Prostate gland (tissue), 2 donors: ENCODE measurements at regions not wholly inside any gene's neighbourhood (a gene's known extent, or its start where the extent isn't known, plus 50 kb on each side); places are given as distances from the start of the nearest gene placed in this dataset.

Experiments
- DNase-seq: peaks from one replicate; pipeline ENCODE4 v3.0.0-alpha.2; 2019; ENCODE audit warnings: low spot score
- H3K27ac ChIP-seq, 2 donors: fragments of 200-600 bp; sonication (generic); 2 replicates each; pipeline ENCODE4 v1.5.1; 2017 to 2019
- H3K27me3 ChIP-seq: fragments of 200-600 bp; sonication (generic); replicated peaks from 2 replicates; pipeline ENCODE4 v1.5.1; 2019; ENCODE audit not compliant: insufficient read depth
- H3K36me3 ChIP-seq, 2 donors: fragments of 200-600 bp; sonication (generic); 1 replicate in 1 of 2; 2 replicates in 1 of 2; pipeline versions ENCODE4 v1.5.1 to v1.8.1; 2017 to 2019
- H3K4me1 ChIP-seq: fragments of 200-600 bp; sonication (generic); replicated peaks from 2 replicates; pipeline ENCODE4 v1.5.1; 2019
- H3K4me3 ChIP-seq, 2 donors: fragments of 200-600 bp; sonication (generic); 2 replicates each; pipeline ENCODE4 v1.5.1; 2017 to 2019
- H3K9me3 ChIP-seq: fragments of 200-600 bp; sonication (generic); 2 replicates; pipeline ENCODE4 v1.5.1; 2017
- POLR2A ChIP-seq: fragments of 450-650 bp; IDR thresholded peaks from one replicate; pipeline ENCODE4 v1.6.1; 2016; ENCODE audit warnings: antibody characterized with exemption, mild to moderate bottlenecking
- POLR2AphosphoS5 ChIP-seq: sonication (generic); formaldehyde crosslinking; IDR thresholded peaks from one replicate; pipeline ENCODE4 v1.6.1; 2017; ENCODE audit warnings: antibody characterized with exemption
- WGBS: methylation state at CpG from one replicate; pipeline ENCODE4 v1.1.5; 2018; 5-methylcytosine and 5-hydroxymethylcytosine counted together
- intact Hi-C: fragments of 100-400 bp; cut with DNase I; formaldehyde crosslinking; loops from one replicate; pipeline ENCODE4 v1.14.2; 2022
- TF ChIP-seq, protein P1 (sequence below), 4 experiments: fragments of 200-600 bp in 2 of 4; fragments of 450-650 bp in 2 of 4; sonication (generic) in 2 of 4; IDR thresholded peaks; 1 replicate in 3 of 4; 2 replicates in 1 of 4; pipeline ENCODE4 v1.5.1; 2016 to 2019; ENCODE audit warnings: antibody characterized with exemption in 4 of 4, mild to moderate bottlenecking in 2 of 4, moderate library complexity in 2 of 4

DNA sequence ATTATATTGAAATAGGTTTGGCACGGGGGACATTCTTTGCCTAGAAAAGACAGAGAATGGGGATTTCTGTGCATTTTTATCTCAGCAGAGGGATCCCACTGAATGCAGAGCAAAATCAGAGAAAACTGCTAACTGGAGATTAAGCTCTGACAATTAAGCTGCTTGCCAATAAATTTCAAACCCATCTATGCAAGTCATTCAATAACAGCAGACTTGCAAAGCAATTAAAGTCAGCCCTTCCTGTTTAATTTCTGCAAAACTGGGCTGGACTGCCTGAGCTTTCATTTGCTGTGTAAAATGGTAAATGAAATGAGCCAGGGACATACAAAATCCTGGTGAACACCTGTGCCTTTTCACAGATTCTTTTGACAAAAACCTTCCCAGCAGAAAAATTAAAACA, 1273.9 kb upstream of the CNTN5 start:
- Histone ChIP-seq H3K36me3 (no peaks in the 10 kb centered on the region), H3K4me1 (no peaks in the 10 kb centered on the region), H3K27me3 (no peaks in the 10 kb centered on the region), H3K9me3 (no peaks in the 10 kb centered on the region), H3K27ac (no peak overlapping the region), H3K4me3 (no peak overlapping the region)
- intact Hi-C loops, result no loop called here
- WGBS, result 9% methylated on average over 1 of the region's 1 CpG
- no peak for DNase-seq
- TF ChIP-seq POLR2A (no peak), POLR2AphosphoS5 (no peak)
- TF ChIP-seq, protein P1, sequence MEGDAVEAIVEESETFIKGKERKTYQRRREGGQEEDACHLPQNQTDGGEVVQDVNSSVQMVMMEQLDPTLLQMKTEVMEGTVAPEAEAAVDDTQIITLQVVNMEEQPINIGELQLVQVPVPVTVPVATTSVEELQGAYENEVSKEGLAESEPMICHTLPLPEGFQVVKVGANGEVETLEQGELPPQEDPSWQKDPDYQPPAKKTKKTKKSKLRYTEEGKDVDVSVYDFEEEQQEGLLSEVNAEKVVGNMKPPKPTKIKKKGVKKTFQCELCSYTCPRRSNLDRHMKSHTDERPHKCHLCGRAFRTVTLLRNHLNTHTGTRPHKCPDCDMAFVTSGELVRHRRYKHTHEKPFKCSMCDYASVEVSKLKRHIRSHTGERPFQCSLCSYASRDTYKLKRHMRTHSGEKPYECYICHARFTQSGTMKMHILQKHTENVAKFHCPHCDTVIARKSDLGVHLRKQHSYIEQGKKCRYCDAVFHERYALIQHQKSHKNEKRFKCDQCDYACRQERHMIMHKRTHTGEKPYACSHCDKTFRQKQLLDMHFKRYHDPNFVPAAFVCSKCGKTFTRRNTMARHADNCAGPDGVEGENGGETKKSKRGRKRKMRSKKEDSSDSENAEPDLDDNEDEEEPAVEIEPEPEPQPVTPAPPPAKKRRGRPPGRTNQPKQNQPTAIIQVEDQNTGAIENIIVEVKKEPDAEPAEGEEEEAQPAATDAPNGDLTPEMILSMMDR (IDR thresholded peaks at IDR 0.05), result no peak

DNA sequence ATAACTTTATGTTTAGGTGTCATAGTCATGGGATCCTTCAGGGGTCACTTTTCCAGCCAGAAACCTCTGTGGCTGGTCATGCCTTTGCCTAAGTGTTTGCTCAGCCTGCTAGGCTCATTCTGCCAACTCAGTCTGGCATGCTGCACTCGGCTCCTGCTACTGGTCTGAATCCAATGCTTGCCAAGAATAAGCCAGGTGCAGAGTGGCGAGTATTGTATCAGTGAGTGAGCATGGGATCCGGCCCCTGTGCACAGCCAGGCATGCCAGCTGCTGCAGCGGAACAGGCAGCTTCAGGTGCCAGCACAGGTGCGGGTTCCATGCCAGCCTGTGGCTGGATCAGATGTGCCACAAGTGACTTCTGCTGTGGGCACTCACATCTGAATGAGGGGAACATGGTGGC, 1269.3 kb upstream of the CNTN5 start:
- Histone ChIP-seq H3K27me3 (no peaks in the 10 kb centered on the region), H3K9me3 (no peaks in the 10 kb centered on the region), H3K36me3 (no peaks in the 10 kb centered on the region), H3K27ac (no peak overlapping the region), H3K4me3 (no peak overlapping the region), H3K4me1 (no peaks in the 10 kb centered on the region)
- TF ChIP-seq POLR2AphosphoS5 (no peak), POLR2A (no peak)
- TF ChIP-seq, protein P1 (IDR thresholded peaks at IDR 0.05), result no peak
- DNase-seq, result no peak
- 40% methylated on average over 5 of the region's 5 CpGs for WGBS
- intact Hi-C loops, result no loop called here

- no peaks in the 10 kb centered on the region for H3K36me3 ChIP-seq
- H3K4me1 ChIP-seq, result no peaks in the 10 kb centered on the region
- intact Hi-C loops, result no loop called here
- no peaks in the 10 kb centered on the region for H3K27me3 ChIP-seq
- no peak overlapping the region for H3K4me3 ChIP-seq
- TF ChIP-seq POLR2A, result no peak
- no peak for TF ChIP-seq POLR2AphosphoS5
- TF ChIP-seq, protein P1 (IDR thresholded peaks at IDR 0.05), result no peak
- 92% methylated on average over 2 of the region's 2 CpGs for WGBS
- no peak for DNase-seq
- no peaks in the 10 kb centered on the region for H3K9me3 ChIP-seq
- H3K27ac ChIP-seq, result no peak overlapping the region
Observed at GRCh38 chr11:97751952-97752351, 1268.8 kb upstream of the CNTN5 start.

GRCh38 chr11:97754976-97755375, 1265.8 kb upstream of the CNTN5 start:
- H3K4me3 ChIP-seq, result no peak overlapping the region
- 62% methylated on average over 3 of the region's 3 CpGs for WGBS
- H3K9me3 ChIP-seq, result no peaks in the 10 kb centered on the region
- TF ChIP-seq POLR2A (no peak), POLR2AphosphoS5 (no peak)
- TF ChIP-seq, protein P1 (IDR thresholded peaks at IDR 0.05), result no peak
- H3K36me3 ChIP-seq, result no peaks in the 10 kb centered on the region
- intact Hi-C loops, result no loop called here
- H3K27ac ChIP-seq, result no peak overlapping the region
- DNase-seq, result no peak
- no peaks in the 10 kb centered on the region for H3K27me3 ChIP-seq
- H3K4me1 ChIP-seq, result no peaks in the 10 kb centered on the region

DNA sequence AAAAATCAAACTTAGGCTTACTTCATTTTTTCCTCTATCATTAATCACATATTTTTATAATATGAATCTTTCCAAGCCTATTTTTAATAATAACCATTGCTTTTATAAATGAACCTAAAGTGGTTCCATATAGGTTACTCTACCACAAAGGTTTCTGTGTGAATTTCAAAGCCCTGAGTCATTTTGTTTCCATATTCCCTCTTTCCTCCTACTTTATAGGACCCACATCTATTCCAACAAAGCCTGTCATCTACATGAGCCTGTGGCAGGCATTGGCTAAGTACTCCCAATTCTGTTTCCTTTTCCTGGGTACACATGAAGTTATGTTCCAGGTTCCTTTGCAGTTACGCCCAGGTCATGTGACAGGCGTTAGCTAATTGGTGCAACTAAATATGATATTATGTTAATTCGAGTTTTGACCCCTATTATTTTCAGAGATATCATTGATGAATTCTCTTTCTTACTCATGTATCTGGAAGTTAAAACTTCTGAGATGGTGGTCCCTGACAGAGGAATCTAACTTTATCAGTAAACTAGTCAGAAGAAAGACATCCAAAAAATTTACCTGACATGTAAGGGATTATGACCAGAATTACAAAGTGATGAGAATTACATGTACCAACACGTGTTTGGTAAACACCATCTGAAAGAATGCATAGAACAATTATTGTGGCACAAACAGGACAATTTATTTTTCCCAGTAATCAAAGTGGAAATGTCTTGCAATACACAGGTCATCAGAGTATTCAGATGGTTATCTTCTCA, 1264.0 kb upstream of the CNTN5 start:
- TF ChIP-seq POLR2AphosphoS5 (no peak), POLR2A (no peak)
- TF ChIP-seq, protein P1 (IDR thresholded peaks at IDR 0.05), result no peak
- Histone ChIP-seq H3K36me3 (no peaks in the 10 kb centered on the region), H3K9me3 (no peaks in the 10 kb centered on the region), H3K4me1 (no peaks in the 10 kb centered on the region), H3K27ac (no peak overlapping the region), H3K27me3 (no peaks in the 10 kb centered on the region), H3K4me3 (no peak overlapping the region)
- DNase-seq, result no peak
- intact Hi-C loops, result no loop called here
- WGBS, result 90% methylated on average over 4 of the region's 4 CpGs
